Astrocyte (in vitro differentiated cells and primary cell): ENCODE measurements at regions not wholly inside any gene's neighbourhood (a gene's known extent, or its start where the extent isn't known, plus 50 kb on each side); places are given as distances from the start of the nearest gene placed in this dataset.

ENCODE experiments used
- CTCF ChIP-seq: IDR thresholded peaks from 2 replicates; pipeline ENCODE4 v1.5.1; 2011; ENCODE audit warnings: low read depth, mild to moderate bottlenecking, inconsistent platforms, low read length, moderate library complexity; ENCODE audit not compliant: insufficient read depth
- EZH2 ChIP-seq: IDR thresholded peaks from 2 replicates; pipeline ENCODE4 v1.6.1; 2012; ENCODE audit warnings: mild to moderate bottlenecking, low read length, inconsistent platforms; ENCODE audit not compliant: insufficient read depth

DNA sequence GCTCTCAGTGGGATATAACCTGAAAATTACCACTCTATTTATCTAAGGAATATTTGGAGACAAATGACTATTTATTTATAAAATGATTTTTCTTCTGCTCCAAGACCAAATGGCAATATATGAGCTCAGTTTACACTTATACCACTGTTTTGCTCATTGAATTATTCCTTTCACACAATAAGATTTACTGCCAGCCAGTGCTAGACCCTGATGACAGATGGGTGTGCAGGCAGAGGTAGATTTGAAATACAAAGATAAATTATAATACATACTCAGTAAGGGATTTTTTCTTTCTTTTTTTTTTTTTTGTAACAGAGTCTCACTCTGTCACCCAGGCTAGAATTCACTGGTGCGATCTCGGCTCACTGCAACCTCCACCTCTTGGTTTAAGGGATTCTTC is 980.3 kb downstream of the EPHA3 start:
- TF ChIP-seq CTCF: no peak
- TF ChIP-seq EZH2: no peak
